ENCODE measurements at regions not wholly inside any gene's neighbourhood (a gene's known extent, or its start where the extent isn't known, plus 50 kb on each side); places are given as distances from the start of the nearest gene placed in this dataset.

- TF ChIP-seq, protein P1, sequence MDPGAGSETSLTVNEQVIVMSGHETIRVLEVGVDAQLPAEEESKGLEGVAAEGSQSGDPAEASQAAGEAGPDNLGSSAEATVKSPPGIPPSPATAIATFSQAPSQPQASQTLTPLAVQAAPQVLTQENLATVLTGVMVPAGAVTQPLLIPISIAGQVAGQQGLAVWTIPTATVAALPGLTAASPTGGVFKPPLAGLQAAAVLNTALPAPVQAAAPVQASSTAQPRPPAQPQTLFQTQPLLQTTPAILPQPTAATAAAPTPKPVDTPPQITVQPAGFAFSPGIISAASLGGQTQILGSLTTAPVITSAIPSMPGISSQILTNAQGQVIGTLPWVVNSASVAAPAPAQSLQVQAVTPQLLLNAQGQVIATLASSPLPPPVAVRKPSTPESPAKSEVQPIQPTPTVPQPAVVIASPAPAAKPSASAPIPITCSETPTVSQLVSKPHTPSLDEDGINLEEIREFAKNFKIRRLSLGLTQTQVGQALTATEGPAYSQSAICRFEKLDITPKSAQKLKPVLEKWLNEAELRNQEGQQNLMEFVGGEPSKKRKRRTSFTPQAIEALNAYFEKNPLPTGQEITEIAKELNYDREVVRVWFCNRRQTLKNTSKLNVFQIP (CRISPR knock-in tag; IDR thresholded peaks at IDR 0.05; ENCODE audit: borderline replicate concordance, low read depth) = no peak
- TF ChIP-seq RARB (CRISPR knock-in tag; IDR thresholded peaks at IDR 0.05) (no peak), ARNTL (CRISPR knock-in tag; IDR thresholded peaks at IDR 0.05; ENCODE audit: borderline replicate concordance, low read depth) (no peak), CSDC2 (CRISPR knock-in tag; IDR thresholded peaks at IDR 0.05) (no peak), GLIS3 (CRISPR knock-in tag; IDR thresholded peaks at IDR 0.05) (no peak), BACH2 (CRISPR knock-in tag; IDR thresholded peaks at IDR 0.05; ENCODE audit: borderline replicate concordance) (no peak), ZFP30 (CRISPR knock-in tag; IDR thresholded peaks at IDR 0.05) (no peak), OSR1 (CRISPR knock-in tag; IDR thresholded peaks at IDR 0.05) (no peak)
- TF ChIP-seq, protein P2, sequence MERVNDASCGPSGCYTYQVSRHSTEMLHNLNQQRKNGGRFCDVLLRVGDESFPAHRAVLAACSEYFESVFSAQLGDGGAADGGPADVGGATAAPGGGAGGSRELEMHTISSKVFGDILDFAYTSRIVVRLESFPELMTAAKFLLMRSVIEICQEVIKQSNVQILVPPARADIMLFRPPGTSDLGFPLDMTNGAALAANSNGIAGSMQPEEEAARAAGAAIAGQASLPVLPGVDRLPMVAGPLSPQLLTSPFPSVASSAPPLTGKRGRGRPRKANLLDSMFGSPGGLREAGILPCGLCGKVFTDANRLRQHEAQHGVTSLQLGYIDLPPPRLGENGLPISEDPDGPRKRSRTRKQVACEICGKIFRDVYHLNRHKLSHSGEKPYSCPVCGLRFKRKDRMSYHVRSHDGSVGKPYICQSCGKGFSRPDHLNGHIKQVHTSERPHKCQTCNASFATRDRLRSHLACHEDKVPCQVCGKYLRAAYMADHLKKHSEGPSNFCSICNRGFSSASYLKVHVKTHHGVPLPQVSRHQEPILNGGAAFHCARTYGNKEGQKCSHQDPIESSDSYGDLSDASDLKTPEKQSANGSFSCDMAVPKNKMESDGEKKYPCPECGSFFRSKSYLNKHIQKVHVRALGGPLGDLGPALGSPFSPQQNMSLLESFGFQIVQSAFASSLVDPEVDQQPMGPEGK (CRISPR knock-in tag; IDR thresholded peaks at IDR 0.05; ENCODE audit: borderline replicate concordance) = no peak
Measured at GRCh38 chr2:15765686-15766302, 174.1 kb downstream of the DDX1 start.
